ENCODE measurements at regions not wholly inside any gene's neighbourhood (a gene's known extent, or its start where the extent isn't known, plus 50 kb on each side); places are given as distances from the start of the nearest gene placed in this dataset.
"Not testable (repeated sequence)": the region's sequence is repeated elsewhere in the genome, so short reads cannot be mapped to it uniquely, and the experiment has no call there.

DNA sequence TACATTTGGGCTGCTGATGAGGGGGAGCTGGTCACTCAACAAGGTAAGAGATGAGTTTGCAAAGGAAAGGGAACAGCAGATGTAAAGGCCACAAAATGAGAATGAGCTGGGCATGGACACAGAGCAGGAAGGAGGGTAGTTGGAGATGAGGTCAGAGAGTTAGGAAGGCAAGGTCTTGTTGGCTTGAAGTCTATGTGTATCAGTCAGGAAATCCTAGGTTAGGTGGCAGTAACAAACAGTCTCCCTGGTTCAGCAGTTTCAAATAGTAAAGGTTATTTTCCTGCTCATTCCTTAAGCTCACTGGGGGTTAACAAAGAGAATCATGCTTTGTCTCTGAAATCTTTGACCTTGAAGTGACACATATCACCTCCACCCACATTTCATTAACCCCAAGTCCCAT, 58.3 kb upstream of the ARL4C start:
- Histone ChIP-seq H3K4me1 (ENCODE audit: control insufficient read depth, insufficient read depth, low read length) (no peaks in the 10 kb centered on the region), H4K20me1 (ENCODE audit: control insufficient read depth, insufficient read depth) (no peaks in the 10 kb centered on the region), H3K4me2 (ENCODE audit: control insufficient read depth, insufficient read depth) (no peak overlapping the region), H3K9ac (ENCODE audit: control insufficient read depth, insufficient read depth, low read length) (no peak overlapping the region), H3K4me3 (no peak overlapping the region), H2AFZ (ENCODE audit: control insufficient read depth, low read depth, low read length) (no peak overlapping the region), H3K36me3 (ENCODE audit: control insufficient read depth in 2 of 2, insufficient read depth in 2 of 2, low read length in 1 of 2) (no peaks in the 10 kb centered on the region), H3K79me2 (ENCODE audit: control insufficient read depth, insufficient read depth, low read length) (no peaks in the 10 kb centered on the region), H3K27ac (ENCODE audit: control insufficient read depth, insufficient read depth) (no peak overlapping the region), H3K9me3 (replicated peaks; ENCODE audit: control insufficient read depth, insufficient read depth, low read length) (no peaks in the 10 kb centered on the region), H3K27me3 (replicated peaks in 1 of 2; ENCODE audit: control insufficient read depth in 2 of 2, insufficient read depth in 2 of 2, low read length in 1 of 2) (no peaks in the 10 kb centered on the region; a peak in 1 of 4 replicates)
- ChIA-PET SMC1A (ENCODE audit: uncharacterized antibody, unreplicated experiment) (interaction anchor here (1.4 kb wide), 1 partner anchor 10 kb away, joined by 3 read pairs; no protein-coding TSS in a partner anchor), POLR2A (no interaction called here), CTCF (interaction anchor here (0.6 to 2.5 kb wide), 2 partner anchors 10 to 382 kb away, joined by 4 to 8 read pairs; no protein-coding TSS in a partner anchor), RAD21 (ENCODE audit: unreplicated experiment) (interaction anchor here (1.5 kb wide), 1 partner anchor 8 kb away, joined by 3 read pairs; no protein-coding TSS in a partner anchor)
- ATAC-seq = no peak
- intact Hi-C loops (cut with micrococcal nuclease; ENCODE audit: unreplicated experiment) = no loop called here
- DNase-seq (ENCODE audit: low read depth, low spot score) = no peak
- TF ChIP-seq MXI1 (IDR thresholded peaks at IDR 0.05; ENCODE audit: low read depth, low read length) = no peak
- TF ChIP-seq TAF1 (IDR thresholded peaks at IDR 0.05; ENCODE audit: borderline replicate concordance, low read depth, low read length) = no peak
- TF ChIP-seq, protein P1, sequence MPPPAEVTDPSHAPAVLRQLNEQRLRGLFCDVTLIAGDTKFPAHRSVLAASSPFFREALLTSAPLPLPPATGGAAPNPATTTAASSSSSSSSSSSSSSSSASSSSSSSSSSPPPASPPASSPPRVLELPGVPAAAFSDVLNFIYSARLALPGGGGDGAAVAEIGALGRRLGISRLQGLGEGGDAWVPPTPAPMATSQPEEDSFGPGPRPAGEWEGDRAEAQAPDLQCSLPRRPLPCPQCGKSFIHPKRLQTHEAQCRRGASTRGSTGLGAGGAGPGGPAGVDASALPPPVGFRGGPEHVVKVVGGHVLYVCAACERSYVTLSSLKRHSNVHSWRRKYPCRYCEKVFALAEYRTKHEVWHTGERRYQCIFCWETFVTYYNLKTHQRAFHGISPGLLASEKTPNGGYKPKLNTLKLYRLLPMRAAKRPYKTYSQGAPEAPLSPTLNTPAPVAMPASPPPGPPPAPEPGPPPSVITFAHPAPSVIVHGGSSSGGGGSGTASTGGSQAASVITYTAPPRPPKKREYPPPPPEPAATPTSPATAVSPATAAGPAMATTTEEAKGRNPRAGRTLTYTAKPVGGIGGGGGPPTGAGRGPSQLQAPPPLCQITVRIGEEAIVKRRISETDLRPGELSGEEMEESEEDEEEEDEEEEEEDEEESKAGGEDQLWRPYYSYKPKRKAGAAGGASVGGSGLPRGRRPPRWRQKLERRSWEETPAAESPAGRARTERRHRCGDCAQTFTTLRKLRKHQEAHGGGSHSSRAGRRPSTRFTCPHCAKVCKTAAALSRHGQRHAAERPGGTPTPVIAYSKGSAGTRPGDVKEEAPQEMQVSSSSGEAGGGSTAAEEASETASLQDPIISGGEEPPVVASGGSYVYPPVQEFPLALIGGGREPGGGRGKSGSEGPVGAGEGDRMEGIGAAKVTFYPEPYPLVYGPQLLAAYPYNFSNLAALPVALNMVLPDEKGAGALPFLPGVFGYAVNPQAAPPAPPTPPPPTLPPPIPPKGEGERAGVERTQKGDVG (CRISPR knock-in tag; IDR thresholded peaks at IDR 0.05) = no peak
- TF ChIP-seq, protein P2, sequence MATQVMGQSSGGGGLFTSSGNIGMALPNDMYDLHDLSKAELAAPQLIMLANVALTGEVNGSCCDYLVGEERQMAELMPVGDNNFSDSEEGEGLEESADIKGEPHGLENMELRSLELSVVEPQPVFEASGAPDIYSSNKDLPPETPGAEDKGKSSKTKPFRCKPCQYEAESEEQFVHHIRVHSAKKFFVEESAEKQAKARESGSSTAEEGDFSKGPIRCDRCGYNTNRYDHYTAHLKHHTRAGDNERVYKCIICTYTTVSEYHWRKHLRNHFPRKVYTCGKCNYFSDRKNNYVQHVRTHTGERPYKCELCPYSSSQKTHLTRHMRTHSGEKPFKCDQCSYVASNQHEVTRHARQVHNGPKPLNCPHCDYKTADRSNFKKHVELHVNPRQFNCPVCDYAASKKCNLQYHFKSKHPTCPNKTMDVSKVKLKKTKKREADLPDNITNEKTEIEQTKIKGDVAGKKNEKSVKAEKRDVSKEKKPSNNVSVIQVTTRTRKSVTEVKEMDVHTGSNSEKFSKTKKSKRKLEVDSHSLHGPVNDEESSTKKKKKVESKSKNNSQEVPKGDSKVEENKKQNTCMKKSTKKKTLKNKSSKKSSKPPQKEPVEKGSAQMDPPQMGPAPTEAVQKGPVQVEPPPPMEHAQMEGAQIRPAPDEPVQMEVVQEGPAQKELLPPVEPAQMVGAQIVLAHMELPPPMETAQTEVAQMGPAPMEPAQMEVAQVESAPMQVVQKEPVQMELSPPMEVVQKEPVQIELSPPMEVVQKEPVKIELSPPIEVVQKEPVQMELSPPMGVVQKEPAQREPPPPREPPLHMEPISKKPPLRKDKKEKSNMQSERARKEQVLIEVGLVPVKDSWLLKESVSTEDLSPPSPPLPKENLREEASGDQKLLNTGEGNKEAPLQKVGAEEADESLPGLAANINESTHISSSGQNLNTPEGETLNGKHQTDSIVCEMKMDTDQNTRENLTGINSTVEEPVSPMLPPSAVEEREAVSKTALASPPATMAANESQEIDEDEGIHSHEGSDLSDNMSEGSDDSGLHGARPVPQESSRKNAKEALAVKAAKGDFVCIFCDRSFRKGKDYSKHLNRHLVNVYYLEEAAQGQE (IDR thresholded peaks at IDR 0.05; ENCODE audit: low read depth, low read length) = no peak
- TF ChIP-seq NFYB (IDR thresholded peaks at IDR 0.05; ENCODE audit: insufficient read depth, low read depth, low read length) = no peak
- TF ChIP-seq, protein P3, sequence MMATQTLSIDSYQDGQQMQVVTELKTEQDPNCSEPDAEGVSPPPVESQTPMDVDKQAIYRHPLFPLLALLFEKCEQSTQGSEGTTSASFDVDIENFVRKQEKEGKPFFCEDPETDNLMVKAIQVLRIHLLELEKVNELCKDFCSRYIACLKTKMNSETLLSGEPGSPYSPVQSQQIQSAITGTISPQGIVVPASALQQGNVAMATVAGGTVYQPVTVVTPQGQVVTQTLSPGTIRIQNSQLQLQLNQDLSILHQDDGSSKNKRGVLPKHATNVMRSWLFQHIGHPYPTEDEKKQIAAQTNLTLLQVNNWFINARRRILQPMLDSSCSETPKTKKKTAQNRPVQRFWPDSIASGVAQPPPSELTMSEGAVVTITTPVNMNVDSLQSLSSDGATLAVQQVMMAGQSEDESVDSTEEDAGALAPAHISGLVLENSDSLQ (IDR thresholded peaks at IDR 0.05) = no peak
- no peak for FAIRE-seq
- in situ Hi-C loops (cut with MboI) = loop anchor here (10.0 kb wide), 1 partner anchor 1190 kb away; no protein-coding TSS in a partner anchor
- no TSS peak for BruUV-seq (replicated peaks)

DNA sequence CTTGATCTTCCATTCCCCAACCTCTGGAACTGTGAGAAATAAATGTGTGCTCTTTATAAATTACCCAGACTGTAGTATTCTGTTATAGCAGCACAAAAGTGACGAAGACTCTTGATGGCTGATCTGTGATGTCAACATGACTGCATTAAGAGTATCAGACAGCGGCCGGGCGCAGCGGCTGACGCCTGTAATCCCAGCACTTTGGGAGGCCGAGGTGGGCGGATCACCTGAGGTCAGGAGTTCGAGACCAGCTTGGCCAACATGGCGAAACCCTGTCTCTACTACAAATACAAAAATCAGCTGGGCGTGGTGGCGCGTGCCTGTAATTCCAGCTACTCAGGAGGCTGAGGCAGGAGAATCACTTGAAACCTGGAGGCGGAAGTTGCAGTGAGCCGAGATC, 56.3 kb upstream of the ARL4C start:
- WGBS (ENCODE audit: insufficient coverage, insufficient replicate concordance, low lambda C conversion rate, missing lambda C conversion rate) = 73% methylated on average over 15 of the region's 15 CpGs
- H3K27ac ChIP-seq (ENCODE audit: control insufficient read depth, insufficient read depth); CTCF ChIA-PET; ATAC-seq; H3K4me2 ChIP-seq (ENCODE audit: control insufficient read depth, insufficient read depth); H3K9ac ChIP-seq (ENCODE audit: control insufficient read depth, insufficient read depth, low read length); H3K27me3 ChIP-seq (replicated peaks in 1 of 2; ENCODE audit: control insufficient read depth in 2 of 2, insufficient read depth in 2 of 2, low read length in 1 of 2); DNase-seq (ENCODE audit: low read depth, low spot score); H3K79me2 ChIP-seq (ENCODE audit: control insufficient read depth, insufficient read depth, low read length); SMC1A ChIA-PET (ENCODE audit: uncharacterized antibody, unreplicated experiment); FAIRE-seq; H4K20me1 ChIP-seq (ENCODE audit: control insufficient read depth, insufficient read depth); H3K4me1 ChIP-seq (ENCODE audit: control insufficient read depth, insufficient read depth, low read length); RAD21 ChIA-PET (ENCODE audit: unreplicated experiment); H3K9me3 ChIP-seq (replicated peaks; ENCODE audit: control insufficient read depth, insufficient read depth, low read length); H3K36me3 ChIP-seq (ENCODE audit: control insufficient read depth in 2 of 2, insufficient read depth in 2 of 2, low read length in 1 of 2); H2AFZ ChIP-seq (ENCODE audit: control insufficient read depth, low read depth, low read length); BruUV-seq (replicated peaks); POLR2A ChIA-PET; H3K4me3 ChIP-seq: not testable (repeated sequence)
- intact Hi-C loops (cut with micrococcal nuclease; ENCODE audit: unreplicated experiment) (loop anchor here (5.0 kb wide), 1 partner anchor 1194 kb away; no protein-coding TSS in a partner anchor), in situ Hi-C loops (cut with MboI) (loop anchor here (5.0 to 10.0 kb wide), 3 partner anchors 559 to 1192 kb away; no protein-coding TSS in a partner anchor)
